HUDEP-2 (cell line): ENCODE measurements at regions not wholly inside any gene's neighbourhood (a gene's known extent, or its start where the extent isn't known, plus 50 kb on each side); places are given as distances from the start of the nearest gene placed in this dataset.
A peak's percentile ranks its signal among the peaks of the same experiment; 100 is the strongest.

ENCODE experiments used
- DNase-seq, 76 experiments: peaks; one replicate each; lab custom pipeline; 2025; ENCODE audit not compliant: unreplicated experiment in 76 of 76; lab: John Stamatoyannopoulos, UW

DNA sequence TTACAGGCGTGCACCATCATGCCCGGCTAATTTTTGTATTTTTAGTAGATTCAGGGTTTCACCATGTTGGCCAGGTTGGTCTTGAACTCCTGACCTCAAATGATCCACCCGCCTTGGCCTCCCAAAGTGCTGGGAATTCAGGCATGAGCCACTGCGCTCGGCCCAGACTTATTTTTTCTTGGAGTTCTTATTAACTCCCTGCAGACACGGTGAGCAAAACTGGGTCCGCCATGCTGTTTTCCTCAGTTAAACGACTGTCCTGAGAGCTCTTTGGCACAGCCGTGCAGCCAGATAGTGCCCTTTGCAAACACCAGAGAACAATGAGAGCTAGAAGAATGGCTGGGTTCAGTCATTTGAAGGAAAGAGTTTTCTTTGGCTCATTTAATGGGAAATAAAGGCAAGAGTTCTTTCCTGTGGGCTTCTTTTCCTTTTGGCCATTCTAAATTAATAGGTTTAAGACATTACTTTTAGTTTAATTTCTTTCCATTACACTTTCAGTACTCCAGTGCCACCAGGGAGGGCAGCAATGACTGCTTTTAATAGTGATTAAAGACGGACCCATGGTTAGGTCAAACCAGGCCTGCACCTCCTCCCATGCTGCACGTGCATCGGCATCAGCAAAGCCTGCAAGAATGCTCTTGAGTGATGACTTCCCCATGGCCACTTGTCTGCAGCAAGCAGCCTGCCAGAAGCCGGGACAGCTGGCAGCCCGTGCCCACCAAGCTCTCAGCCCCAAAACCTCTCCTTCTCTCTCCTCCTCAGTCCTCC, 60.7 kb downstream of the VCPKMT start:
- peak in 7 of 76 experiments; percentile 2 to 23 (median 11) for DNase-seq

DNA sequence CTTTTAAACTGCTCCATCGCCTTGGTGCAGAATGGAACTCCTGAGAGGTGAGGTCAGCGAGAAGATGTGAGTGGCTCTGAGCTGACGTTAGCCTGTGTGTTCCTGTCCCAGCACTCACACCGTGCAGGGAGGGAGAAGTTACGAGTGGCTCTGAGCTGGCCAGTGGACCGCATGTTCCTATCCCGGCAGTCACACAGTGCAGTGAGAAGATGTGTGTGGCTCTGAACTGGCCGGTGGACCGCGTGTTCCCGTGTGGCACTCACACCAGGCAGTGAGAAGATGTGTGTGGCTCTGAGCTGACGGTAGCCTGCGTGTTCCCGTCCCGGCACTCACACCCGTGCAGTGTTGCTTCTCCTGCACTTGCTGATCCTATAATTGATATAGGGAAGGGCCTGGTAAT, 59.9 kb downstream of the VCPKMT start:
- DNase-seq, result no peak

DNA sequence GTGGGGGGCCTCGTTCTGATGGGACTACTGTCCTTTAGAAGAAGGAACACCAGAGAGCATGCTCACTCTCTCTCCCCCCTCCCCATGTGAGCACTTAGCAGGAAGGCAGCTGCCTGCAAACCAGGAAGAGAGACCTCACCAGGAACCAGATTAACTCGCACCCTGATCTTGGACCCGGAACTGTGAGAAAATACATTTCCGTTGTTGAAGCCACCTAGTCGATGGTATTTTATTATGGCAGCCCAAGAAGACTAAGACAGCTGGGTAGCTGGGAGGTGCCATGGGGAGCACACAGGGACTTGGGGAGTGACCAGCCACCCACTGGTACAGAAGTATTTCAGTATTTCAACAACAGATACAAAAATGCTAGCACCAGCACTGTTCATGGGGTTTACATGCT, 59.0 kb downstream of the VCPKMT start:
- no peak for DNase-seq

DNA sequence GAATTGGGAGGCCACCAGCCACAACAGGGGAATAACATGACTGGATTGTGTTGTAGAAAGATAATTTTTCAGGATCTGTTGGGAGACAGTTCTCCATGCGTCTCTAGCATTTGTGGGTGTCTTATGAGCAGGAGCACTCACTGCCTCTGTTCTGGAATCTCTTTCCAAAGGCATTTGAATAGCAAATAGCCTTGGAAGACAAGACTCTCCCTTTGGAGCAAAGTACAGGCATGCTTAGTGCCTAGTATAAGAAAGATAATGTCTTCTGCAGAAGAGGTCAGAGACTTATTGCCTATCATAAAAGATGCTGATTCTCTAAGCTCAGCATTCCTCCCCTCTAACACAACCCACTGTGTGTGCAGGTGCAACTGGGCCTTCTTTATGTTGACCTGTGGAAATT, 58.3 kb downstream of the VCPKMT start:
- DNase-seq, result no peak
